NCI-H1436 (cell line): ENCODE measurements at regions not wholly inside any gene's neighbourhood (a gene's known extent, or its start where the extent isn't known, plus 50 kb on each side); places are given as distances from the start of the nearest gene placed in this dataset.

ENCODE experiments used
- DNase-seq: peaks from one replicate; lab custom pipeline; 2025; lab: John Stamatoyannopoulos, UW

- no peak for DNase-seq
Observed at GRCh38 chr3:23644099-23644498, 161.7 kb upstream of the UBE2E1 start.

GRCh38 chr3:23644676-23645075 lies 161.1 kb upstream of the UBE2E1 start:
- DNase-seq = peak; percentile 11

GRCh38 chr3:23645533-23646183 lies 160.1 kb upstream of the UBE2E1 start:
- no peak for DNase-seq

GRCh38 chr3:23646184-23646920 lies 159.4 kb upstream of the UBE2E1 start:
- no peak for DNase-seq

- no peak for DNase-seq
Observed at GRCh38 chr3:23647706-23648258, 158.0 kb upstream of the UBE2E1 start.

- DNase-seq = no peak
Observed at GRCh38 chr3:23648326-23648995, 157.3 kb upstream of the UBE2E1 start.

GRCh38 chr3:23648996-23649395 lies 156.8 kb upstream of the UBE2E1 start:
- DNase-seq = no peak

GRCh38 chr3:23649448-23649847 lies 156.3 kb upstream of the UBE2E1 start:
- no peak for DNase-seq

GRCh38 chr3:23650371-23651140 lies 155.2 kb upstream of the UBE2E1 start:
- no peak for DNase-seq

- DNase-seq = no peak
Observed at GRCh38 chr3:23653647-23654525, 151.9 kb upstream of the UBE2E1 start.

GRCh38 chr3:23654571-23654970 lies 151.2 kb upstream of the UBE2E1 start:
- DNase-seq = no peak

- DNase-seq = no peak
Observed at GRCh38 chr3:23655749-23656148, 150.0 kb upstream of the UBE2E1 start.

GRCh38 chr3:23656199-23656598 lies 149.6 kb upstream of the UBE2E1 start:
- no peak for DNase-seq

- DNase-seq = no peak
Observed at GRCh38 chr3:23656821-23657220, 148.9 kb upstream of the UBE2E1 start.

- DNase-seq = no peak
Observed at GRCh38 chr3:23657647-23658046, 148.1 kb upstream of the UBE2E1 start.

GRCh38 chr3:23659274-23659673 lies 146.5 kb upstream of the UBE2E1 start:
- DNase-seq = no peak

GRCh38 chr3:23659840-23660430 lies 145.8 kb upstream of the UBE2E1 start:
- DNase-seq = no peak

- no peak for DNase-seq
Observed at GRCh38 chr3:23662079-23662617, 143.6 kb upstream of the UBE2E1 start.

- DNase-seq = no peak
Observed at GRCh38 chr3:23663246-23663645, 142.5 kb upstream of the UBE2E1 start.

GRCh38 chr3:23663661-23664186 lies 142.0 kb upstream of the UBE2E1 start:
- no peak for DNase-seq
